HPDE6-E6E7 (cell line): ENCODE measurements at regions not wholly inside any gene's neighbourhood (a gene's known extent, or its start where the extent isn't known, plus 50 kb on each side); places are given as distances from the start of the nearest gene placed in this dataset.
"Not testable (repeated sequence)": the region's sequence is repeated elsewhere in the genome, so short reads cannot be mapped to it uniquely, and the experiment has no call there.

Experiments
- DNase-seq: peaks from one replicate; pipeline ENCODE4 v3.0.0; 2011; ENCODE audit warnings: missing footprints; ENCODE audit errors: extremely low spot score

DNA sequence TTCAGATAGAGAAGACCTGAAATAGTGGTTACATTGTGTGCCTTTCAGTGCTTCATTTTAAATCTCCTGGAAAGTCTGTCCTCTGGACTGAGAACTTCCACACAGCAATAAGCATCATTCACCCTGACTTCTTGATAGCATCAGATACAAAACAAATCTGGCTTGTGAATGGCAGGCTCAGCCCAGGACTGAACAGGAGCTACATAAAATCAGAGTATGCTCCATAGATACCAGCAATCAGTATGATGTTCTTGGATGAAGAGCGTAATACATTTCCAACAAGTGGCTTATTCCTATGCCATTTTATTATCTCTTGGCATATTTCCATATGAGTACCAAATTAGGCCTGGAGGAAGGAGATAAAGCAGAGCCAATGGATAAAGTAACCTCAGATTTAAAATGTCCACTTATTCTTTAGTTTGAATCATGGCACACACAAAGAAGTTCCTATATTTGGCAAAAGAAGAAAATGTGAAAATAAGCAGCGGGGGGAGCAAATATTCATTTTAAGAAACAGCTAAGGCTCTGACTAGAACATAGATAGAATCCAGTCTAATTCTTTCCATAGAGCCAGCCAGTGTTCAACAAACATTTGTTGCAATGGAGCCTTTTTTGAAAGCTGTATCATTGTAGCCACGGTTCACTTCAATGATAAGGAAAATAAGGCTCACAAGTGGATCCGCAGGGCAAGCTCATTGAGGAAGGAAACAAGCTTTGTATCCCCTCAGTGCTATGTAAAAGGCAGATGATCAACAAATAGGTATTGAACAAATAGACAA is 230.8 kb upstream of the CHAC2 start:
- no peak for DNase-seq

- no peak for DNase-seq
Measured at GRCh38 chr2:53535234-53535840, 232.3 kb upstream of the CHAC2 start.

GRCh38 chr2:53530126-53530525 is 237.5 kb upstream of the CHAC2 start:
- no peak for DNase-seq

DNA sequence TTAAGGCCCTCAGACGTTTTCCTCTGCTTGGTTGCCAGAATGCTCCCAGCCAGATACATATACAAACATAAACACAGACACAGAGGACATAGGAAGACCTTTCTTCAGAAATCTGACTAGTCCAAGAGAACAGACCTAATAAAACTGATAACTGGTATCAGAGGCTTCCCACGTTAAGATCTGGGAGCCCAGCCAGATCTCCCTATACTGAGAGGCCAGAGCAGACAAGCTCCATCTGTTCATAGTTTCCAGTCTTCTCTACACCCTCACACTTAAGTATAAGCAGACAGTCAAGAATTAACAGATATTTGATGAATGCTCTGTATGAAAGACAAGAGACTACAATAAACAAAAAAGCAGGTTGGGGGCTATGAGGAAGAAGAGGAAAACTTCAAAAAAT is 240.5 kb upstream of the CHAC2 start:
- no peak for DNase-seq

GRCh38 chr2:53519918-53520841 is 247.4 kb upstream of the CHAC2 start:
- DNase-seq: no peak

DNA sequence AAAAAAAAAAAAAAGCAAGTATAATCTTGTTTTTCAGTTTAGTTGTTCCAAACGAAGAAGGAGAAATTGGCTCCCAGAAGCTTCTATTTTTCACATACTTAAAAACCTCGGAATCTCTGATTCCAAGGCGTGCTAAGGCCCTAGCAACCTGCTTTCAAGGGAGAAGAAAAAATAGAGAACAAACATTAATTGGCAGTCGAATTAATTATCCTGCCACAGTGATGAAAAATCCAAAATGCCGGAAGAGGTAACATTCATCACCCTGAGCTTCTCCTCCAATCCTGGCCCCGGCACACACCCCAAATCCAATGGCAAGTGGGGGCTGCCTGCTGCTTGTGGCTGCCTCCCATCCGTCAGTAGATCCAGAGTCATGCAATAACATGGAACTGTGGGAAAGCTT is 250.2 kb upstream of the CHAC2 start:
- no peak for DNase-seq

DNA sequence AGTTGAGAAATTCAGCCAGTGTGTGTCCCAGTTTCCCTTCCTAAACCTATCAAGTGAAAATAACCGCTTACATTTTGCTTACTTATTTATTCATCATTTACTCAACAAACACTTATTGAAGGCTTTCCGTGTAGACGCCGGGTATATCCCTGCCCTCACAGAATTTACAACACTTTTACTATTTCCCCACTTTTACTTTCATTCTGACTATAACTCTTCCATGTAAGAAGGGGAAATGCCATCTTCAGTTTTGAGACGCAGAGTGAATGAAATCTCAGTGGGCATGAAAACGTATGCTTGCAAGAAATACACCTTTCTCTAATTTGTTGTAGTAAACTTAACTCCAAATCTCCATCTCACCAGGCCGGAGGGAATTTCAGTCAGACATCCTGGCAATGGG is 251.0 kb upstream of the CHAC2 start:
- DNase-seq: no peak

DNA sequence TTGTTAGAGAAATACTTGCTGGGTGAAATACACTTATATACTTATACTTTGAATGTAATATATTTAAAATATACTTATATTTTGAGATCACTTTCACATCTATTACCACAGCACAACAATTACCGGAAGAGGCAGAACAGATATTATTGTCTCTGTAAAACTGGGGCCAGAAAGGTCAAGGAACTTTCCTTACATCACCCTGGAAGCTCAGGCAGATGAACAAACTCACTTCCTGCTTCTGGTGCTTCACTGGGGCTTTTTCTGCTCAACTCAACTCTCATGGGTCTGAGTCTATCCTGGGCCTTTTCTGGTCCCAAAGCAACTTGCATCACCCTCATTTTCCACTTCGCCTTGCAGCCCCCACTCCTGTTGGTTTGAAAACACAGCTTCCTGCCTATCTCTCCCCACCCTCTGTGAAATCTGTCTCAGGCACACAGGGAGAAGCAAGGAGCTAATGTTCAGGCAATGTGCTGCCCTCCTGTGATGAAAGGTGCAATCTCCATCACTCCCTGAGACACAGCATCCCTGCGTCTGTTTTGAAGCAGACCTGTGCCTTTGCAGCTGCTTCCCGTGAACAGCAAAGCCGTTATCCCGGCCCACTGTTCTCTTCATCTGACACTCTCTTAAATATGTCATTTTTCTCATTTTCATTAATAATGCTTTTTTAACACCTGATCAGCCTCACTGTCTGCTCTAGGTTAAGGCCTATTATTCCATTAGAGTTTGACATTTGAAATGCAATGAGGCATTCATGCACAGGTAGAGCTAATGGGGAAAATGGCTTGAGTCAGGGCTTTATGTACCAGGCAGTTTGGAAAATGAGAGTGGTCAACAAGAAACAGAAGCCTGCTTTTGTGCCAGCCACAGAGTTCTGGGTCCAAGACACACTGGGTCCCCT is 251.9 kb upstream of the CHAC2 start:
- DNase-seq: no peak

DNA sequence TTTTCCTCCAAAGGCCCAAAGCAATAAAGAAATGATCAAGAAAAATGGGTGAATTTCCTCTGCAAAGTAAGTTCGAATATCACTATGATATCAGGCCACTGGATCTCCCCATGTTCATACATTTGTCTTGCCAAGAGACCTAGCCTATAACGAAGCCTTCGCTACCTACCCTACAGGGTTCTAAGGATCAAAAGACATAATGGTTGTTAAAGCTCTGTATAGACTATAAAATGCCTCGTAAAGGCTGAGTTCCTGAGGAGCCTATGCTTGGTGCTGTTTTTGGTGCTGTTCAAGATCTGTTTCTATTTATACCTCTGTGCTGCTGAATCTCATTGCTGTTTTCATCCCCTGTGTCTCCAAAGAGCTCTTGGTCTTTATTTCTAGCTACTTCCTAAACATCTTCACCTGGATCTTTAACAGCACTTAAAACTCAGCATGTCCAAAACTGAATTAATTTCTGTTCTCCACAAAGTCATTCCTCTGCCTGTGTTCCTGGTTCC is 254.4 kb upstream of the CHAC2 start:
- DNase-seq: no peak

- no peak for DNase-seq
Measured at GRCh38 chr2:53512071-53512826, 255.4 kb upstream of the CHAC2 start.

- DNase-seq: no peak
Measured at GRCh38 chr2:53511549-53511948, 256.1 kb upstream of the CHAC2 start.

- no peak for DNase-seq
Measured at GRCh38 chr2:53510401-53510800, 257.2 kb upstream of the CHAC2 start.

DNA sequence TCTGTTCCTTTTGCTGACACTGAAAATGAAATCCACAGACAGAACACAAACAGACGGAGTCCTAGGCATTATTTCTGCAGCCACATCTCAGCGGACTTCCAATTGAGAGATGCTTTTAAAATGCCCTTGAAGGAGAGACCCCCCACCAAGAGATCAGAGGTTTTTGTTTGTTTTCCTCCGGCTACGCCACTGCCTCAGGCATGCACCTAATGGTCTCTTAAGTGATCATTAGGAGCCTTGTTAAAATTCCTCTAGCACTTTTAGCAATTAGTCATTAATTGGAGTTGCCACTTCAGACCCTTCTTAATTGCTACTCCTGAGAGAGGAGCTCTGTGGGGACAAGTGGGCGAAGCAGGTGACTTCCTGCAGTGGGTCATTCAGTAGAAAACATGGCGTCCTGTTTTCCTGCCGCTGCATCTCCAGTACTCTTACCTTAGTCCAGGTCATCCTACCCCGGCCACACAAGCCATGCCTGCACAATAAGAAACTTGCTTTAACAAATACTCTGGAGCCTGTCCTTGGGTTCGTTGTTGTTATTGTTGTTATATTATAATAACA is 257.7 kb upstream of the CHAC2 start:
- DNase-seq: no peak

GRCh38 chr2:53508667-53509066 is 258.9 kb upstream of the CHAC2 start:
- DNase-seq: no peak

DNA sequence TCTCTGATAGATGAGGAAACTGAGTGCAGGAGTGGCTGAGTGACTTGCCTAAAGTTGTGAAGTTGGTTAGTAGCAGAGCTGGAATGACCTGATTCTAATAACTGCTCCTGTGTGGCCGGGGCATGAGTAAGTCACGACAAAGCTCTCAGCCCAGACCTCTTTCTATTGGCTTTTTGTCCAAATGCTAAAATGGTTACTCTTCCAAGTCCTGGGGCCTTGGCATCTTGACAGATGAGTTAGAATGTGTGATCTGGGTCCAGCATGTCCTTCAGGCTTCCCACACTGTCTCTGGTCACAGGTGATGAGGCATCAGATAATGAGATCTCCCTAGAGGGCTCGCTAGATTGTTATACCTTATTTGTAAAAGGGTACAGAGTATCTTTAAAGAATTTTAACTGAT is 260.5 kb upstream of the CHAC2 start:
- DNase-seq: not testable (repeated sequence)

- no peak for DNase-seq
Measured at GRCh38 chr2:53505826-53506225, 261.8 kb upstream of the CHAC2 start.

- no peak for DNase-seq
Measured at GRCh38 chr2:53504507-53504906, 263.1 kb upstream of the CHAC2 start.

GRCh38 chr2:53500181-53500580 is 267.4 kb upstream of the CHAC2 start:
- DNase-seq: no peak

DNA sequence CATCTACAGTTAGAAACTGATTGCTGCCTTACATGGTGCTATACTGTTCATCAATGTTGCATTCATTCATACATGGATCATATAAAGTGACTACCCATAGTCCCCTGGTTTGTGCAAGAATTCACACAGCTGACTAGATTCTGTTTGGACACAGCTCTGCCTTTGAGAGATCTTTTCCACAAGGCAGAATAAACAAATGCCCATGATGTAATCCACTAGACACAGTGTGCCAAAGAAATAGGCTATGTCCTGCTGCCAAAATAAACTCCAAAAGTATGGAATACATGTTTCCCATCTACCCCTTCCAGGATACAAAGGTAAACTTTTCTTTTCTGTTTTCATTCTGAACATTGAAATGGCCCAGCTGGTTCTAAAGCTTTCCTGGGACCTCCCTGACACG is 269.4 kb upstream of the CHAC2 start:
- DNase-seq: no peak

- DNase-seq: no peak
Measured at GRCh38 chr2:53497020-53497419, 270.6 kb upstream of the CHAC2 start.
